ENCODE measurements at regions not wholly inside any gene's neighbourhood (a gene's known extent, or its start where the extent isn't known, plus 50 kb on each side); places are given as distances from the start of the nearest gene placed in this dataset.

- TF ChIP-seq CTCF (IDR thresholded peaks at IDR 0.05) (no peak), POLR2A (IDR thresholded peaks at IDR 0.05) (no peak)
These were observed 215.3 kb upstream of the APCDD1 start for GRCh38 chr18:10239103-10239502.

All from prostate gland (tissue), 2 donors.